ENCODE measurements at regions not wholly inside any gene's neighbourhood (a gene's known extent, or its start where the extent isn't known, plus 50 kb on each side); places are given as distances from the start of the nearest gene placed in this dataset.

DNA sequence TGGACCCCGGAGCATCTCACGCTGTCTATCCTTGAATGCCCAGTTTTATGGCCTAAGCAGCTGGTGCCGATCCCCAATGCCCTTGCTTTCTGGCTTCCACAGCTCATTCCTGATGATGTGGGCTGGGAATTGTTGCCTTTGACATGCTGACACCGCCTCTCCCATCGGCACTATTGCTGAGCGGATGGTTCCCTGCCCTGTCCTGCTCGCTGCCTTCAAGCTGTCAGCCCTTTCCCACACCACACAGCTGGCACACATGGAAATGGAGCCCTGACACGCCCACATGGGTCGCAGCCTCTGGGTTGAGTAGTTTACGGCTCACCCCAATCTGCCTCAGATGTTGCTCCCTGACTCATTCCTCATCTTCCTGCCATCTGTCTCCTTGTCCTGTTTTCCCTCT lies 110.2 kb upstream of the SESN3 start:
- DNase-seq = no peak

- DNase-seq = no peak
These were observed 108.3 kb upstream of the SESN3 start for GRCh38 chr11:95339086-95339901.

DNA sequence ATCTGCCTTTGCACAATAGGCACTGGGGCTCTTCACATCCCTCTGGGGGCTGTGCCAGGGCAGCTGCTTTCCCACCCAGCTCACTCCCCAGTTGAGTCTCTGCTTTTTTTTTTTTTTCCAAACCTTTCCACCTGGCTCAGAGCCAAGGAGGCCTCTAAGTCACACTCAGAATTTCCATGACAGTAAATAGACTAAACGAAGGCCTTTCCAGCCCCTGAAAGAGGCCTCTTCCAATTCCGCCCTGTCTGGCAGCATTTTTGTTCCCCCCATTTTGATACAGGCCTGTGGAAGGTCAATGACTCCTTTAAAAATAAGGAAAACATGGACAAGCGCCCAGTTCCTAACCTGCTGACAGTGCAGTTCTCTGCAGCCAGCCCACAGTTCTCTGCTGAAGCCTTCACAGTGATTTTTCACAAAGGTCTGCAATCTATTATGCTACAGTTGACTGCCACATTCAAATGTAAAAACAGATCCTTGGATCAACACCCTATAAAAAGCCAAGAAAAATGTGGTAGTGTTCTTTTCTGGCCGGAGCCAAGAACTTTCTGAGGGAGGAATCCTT lies 107.5 kb upstream of the SESN3 start:
- no peak for DNase-seq

- DNase-seq = no peak
These were observed 107.0 kb upstream of the SESN3 start for GRCh38 chr11:95337972-95338429.

GRCh38 chr11:95337175-95337957 lies 106.4 kb upstream of the SESN3 start:
- peak; percentile 46 for DNase-seq

- DNase-seq = no peak
These were observed 105.0 kb upstream of the SESN3 start for GRCh38 chr11:95335989-95336388.

- no peak for DNase-seq
These were observed 100.2 kb upstream of the SESN3 start for GRCh38 chr11:95331161-95331560.

DNA sequence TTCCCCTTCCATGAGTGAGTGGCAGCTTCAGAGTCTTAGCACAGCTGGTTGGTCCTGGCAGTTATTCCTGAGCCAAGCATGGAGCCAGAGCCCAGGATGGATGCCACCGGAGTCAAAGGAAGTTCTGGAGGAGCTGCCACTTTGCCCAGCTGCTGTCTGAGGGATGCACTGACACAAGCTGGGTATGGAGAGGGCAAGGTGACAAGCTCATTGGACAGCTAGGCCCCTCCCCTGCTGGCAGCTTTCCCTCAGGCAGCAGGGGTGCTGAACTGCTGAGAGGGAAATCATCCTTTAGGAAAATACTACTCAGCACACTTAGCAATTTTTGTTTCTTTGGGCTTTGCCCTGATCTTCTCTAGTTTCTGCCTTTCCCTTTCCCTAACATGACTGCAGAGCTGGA lies 99.3 kb upstream of the SESN3 start:
- DNase-seq = no peak

DNA sequence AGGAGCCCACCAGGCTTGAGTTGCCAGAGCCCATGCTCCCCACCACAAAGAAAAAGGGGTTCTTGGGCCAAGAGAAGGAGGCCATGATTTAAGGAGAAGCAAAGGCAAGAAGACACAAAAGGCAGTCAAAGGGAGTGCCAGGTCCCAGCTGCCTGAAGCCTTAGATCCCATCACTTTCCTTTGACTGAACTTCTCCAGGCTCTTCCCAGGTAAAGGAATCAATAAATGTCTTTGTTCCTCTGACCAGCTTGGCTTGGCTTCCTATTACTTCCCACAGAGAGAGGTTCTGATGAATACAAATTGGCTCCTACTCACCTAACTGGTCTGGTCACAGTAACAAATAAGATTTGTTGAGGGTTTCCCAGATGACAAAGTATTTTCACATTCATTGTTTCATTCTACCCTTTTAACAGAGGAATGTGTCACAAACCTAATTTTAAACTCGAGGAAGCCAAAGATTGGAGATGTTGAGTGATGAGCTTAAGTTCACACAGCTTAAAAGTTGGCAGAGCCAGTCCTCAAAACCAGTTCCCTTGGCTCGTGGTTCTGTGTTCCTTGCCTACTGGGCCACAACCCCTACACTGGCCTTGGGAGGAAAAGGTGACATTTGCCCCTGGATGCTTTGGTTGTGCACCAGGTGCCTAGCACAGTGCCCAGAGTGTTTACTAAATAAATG lies 96.4 kb upstream of the SESN3 start:
- no peak for DNase-seq

DNA sequence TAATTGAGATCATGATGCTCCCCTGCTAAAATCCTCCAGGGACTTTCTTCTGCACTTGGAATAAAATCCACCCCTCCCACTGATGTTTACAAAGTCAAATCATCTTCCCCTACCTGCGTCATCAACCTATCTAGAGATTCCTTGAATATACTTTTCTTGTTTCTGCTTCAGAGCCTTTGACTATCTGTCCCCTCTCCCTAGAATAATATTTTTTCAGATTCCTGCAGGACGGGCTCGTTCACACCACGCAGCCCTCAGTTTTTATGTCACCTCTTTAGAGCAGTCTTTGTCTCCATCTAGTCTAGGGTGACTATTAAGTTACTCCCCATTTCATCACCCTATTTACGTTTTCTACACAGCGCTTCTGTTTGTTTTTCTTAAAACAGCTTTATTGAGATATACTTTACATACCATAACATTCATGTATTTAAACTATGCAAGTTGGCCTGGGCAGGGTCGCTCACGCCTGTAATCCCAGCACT lies 94.8 kb upstream of the SESN3 start:
- DNase-seq = no peak

- no peak for DNase-seq
These were observed 93.8 kb upstream of the SESN3 start for GRCh38 chr11:95324826-95325225.

DNA sequence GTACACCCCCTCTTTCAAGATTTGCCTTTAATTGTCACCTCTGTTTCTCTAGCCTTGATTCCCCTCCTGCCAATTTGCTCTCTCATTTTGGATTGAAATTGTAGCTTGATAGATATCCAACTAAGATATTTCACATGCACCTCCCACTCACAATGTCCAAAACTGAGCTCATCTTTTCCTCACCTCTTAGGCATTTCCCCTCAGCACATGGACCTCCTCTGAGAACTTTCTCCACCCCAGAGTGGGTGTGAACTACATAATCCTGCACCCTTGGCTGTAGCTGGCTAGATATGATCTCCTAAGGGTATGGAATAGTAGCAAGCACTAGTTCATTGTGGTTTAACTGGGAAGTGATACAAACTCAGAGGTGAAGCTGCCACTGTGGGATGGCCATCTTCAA lies 91.5 kb upstream of the SESN3 start:
- no peak for DNase-seq

- no peak for DNase-seq
These were observed 87.5 kb upstream of the SESN3 start for GRCh38 chr11:95318498-95318897.

- DNase-seq = no peak
These were observed 77.6 kb upstream of the SESN3 start for GRCh38 chr11:95308512-95309035.

- no peak for DNase-seq
These were observed 76.3 kb upstream of the SESN3 start for GRCh38 chr11:95307286-95307685.

- DNase-seq = no peak
These were observed 75.8 kb upstream of the SESN3 start for GRCh38 chr11:95306801-95307200.

DNA sequence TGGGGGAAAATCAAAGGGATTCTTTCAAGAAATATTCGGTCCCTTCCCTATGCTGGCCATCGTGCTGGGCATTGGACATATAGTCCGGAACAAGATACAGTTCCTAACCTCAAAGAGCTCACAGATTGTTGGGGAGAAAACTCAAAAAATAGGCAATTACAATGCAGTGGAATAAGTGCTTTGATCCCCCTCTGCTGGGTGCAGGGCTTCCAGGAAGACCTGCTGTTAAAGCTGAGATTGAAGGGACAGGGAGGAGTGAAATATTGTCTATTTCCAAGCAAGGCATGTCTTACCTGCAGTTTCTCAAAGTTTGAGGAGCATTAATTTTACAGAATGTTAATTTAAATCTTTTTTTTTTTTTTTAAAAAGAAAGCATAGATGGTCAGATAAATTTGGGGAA lies 75.1 kb upstream of the SESN3 start:
- DNase-seq = no peak

GRCh38 chr11:95305705-95306104 lies 74.7 kb upstream of the SESN3 start:
- no peak for DNase-seq

DNA sequence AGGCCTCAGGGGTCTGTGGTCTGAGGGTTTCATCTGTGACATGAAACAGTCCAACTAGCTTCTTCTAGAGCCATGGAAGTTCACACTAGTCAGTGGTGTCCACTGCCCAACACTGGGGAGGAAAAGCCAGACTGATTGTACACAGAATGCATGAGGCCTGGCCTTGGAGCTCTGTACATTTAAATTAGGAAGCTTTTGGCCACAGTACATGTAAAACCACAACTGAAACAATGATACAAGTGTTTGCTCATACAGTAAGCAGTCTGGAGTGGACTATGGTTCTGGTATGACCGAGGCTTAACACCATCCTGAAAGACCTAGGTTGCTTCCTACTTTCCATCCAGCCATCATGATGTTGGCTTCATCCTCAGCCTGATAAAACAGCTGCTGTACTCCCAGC lies 73.8 kb upstream of the SESN3 start:
- DNase-seq = no peak

- DNase-seq = no peak
These were observed 71.2 kb upstream of the SESN3 start for GRCh38 chr11:95302211-95302610.

GRCh38 chr11:95301474-95301873 lies 70.5 kb upstream of the SESN3 start:
- DNase-seq = no peak

- no peak for DNase-seq
These were observed 68.2 kb upstream of the SESN3 start for GRCh38 chr11:95299078-95299679.
